GM10248 (cell line): ENCODE measurements at regions not wholly inside any gene's neighbourhood (a gene's known extent, or its start where the extent isn't known, plus 50 kb on each side); places are given as distances from the start of the nearest gene placed in this dataset.

Experiments used
- CTCF ChIA-PET: fragments of 300-600 bp; sonication (Branson Sonifier 250); formaldehyde crosslinking; extraction: SDS; loops from one replicate; lab custom pipeline; 2021; ENCODE audit warnings: antibody characterized with exemption; lab: Yijun Ruan, JAX
- POLR2A ChIA-PET: fragments of 350-650 bp; sonication (Branson Sonifier 250); formaldehyde crosslinking; extraction: SDS; loops from one replicate; lab custom pipeline; 2020; ENCODE audit warnings: antibody characterized with exemption; lab: Yijun Ruan, JAX
- DNase-seq: peaks from one replicate; pipeline ENCODE4 v3.0.0; 2012; ENCODE audit errors: extremely low spot score
- CTCF ChIP-seq: IDR thresholded peaks from 2 replicates; pipeline ENCODE4 v1.5.1; 2012; ENCODE audit warnings: mild to moderate bottlenecking, low read depth; ENCODE audit errors: extremely low read depth, missing control alignments, control extremely low read depth

GRCh38 chr4:63308697-63309096 is 1100.6 kb downstream of the TECRL start:
- no peak for DNase-seq
- ChIA-PET POLR2A (interaction anchor here (0.5 kb wide), 1 partner anchor 46 kb away, joined by 4 read pairs; no protein-coding TSS in a partner anchor), CTCF (interaction anchor here (0.7 kb wide), 1 partner anchor 12 kb away, joined by 4 read pairs; no protein-coding TSS in a partner anchor)
- no peak for TF ChIP-seq CTCF

DNA sequence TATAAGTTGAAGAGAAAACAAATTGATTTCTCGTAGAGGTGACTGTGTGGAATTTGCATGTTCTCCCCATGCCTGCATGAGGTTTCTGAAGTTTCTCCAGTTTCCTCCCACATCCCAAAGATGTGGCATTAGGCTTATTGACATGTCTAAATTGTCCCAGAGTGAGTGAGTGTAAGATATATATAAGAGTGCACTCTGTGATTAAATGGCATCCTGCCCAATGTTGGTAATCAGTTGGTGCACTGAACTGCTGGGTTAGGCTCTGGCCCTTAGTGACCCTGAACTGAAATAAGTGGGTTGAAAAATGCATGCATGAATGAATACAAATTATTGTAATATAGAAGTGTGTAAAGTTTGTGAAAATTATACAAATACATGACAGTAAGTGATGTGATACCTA is 1106.5 kb downstream of the TECRL start:
- DNase-seq = no peak
- ChIA-PET CTCF (no interaction called here), POLR2A (no interaction called here)
- TF ChIP-seq CTCF = no peak

DNA sequence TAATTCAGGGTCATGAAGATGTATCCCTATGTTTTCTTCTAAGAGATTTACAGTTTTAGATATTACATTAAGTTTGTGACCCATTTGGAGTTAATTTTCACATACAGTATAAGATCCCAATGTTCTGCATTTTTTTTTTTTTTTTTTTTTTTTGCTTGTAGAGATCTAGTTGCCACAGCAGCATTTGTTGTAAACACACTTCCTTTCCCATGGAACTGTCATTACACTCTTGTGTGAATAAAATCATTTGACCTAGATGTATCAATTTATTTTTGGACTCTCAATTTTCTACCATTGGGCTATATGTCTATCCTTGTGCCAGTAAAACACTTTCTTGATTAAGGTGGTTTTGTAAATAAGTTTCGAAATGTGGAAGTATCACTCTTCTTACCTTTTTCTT is 1107.2 kb downstream of the TECRL start:
- ChIA-PET CTCF (no interaction called here), POLR2A (no interaction called here)
- DNase-seq = no peak
- TF ChIP-seq CTCF = no peak

DNA sequence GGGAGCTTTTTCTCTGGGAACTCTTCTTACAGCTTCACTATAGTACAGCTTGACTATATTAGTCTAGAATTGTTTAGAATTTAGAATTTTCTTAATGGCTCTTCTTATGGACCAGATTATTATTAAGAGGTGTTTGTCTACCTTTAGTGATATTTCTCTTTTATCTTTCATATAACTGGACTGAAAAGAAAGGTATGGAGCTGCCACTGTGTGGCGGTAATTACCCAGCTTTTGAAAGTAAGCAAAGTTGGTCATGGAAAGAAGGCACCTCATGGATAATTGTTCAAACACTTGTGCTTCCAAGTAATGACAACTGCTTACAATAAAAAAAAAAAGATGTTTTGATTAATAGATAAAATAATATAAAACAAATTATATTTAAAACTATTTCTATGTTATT is 1112.5 kb downstream of the TECRL start:
- ChIA-PET CTCF (interaction anchor here (1.6 kb wide), 2 partner anchors 9 to 12 kb away, joined by 4 to 7 read pairs; no protein-coding TSS in a partner anchor), POLR2A (no interaction called here)
- no peak for DNase-seq
- no peak for TF ChIP-seq CTCF

- no peak for TF ChIP-seq CTCF
- DNase-seq = no peak
- ChIA-PET POLR2A (no interaction called here), CTCF (no interaction called here)
Measured at GRCh38 chr4:63275491-63275890, 1133.8 kb downstream of the TECRL start.

GRCh38 chr4:63269156-63269555 is 1140.1 kb downstream of the TECRL start:
- ChIA-PET POLR2A (no interaction called here), CTCF (interaction anchor here (0.6 kb wide), 1 partner anchor 13 kb away, joined by 3 read pairs; no protein-coding TSS in a partner anchor)
- TF ChIP-seq CTCF = no peak
- no peak for DNase-seq
